Upper lobe of left lung (tissue), 6 donors: ENCODE measurements at regions not wholly inside any gene's neighbourhood (a gene's known extent, or its start where the extent isn't known, plus 50 kb on each side); places are given as distances from the start of the nearest gene placed in this dataset.

ENCODE experiments used
- ATAC-seq, 2 donors: fragments of 200-7000 bp; cut with Tn5 transposase; one replicate each; pipeline ENCODE4 v1.9.1; 2022; ENCODE audit warnings: mild to moderate bottlenecking in 2 of 2, moderate library complexity in 2 of 2; ENCODE audit not compliant: low FRiP score in 2 of 2
- DNase-seq, 2 donors: peaks; one replicate each; pipeline ENCODE4 v3.0.0-alpha.2; 2019 to 2020
- H3K27ac ChIP-seq, 4 donors: fragments of 200-600 bp; sonication (generic); one replicate each; pipeline ENCODE4 v1.5.1; 2016 to 2019
- H3K27me3 ChIP-seq, 4 donors: fragments of 200-600 bp; sonication (generic); one replicate each; pipeline ENCODE4 v1.5.1; 2017 to 2019
- H3K36me3 ChIP-seq, 4 donors: fragments of 200-600 bp; sonication (generic); one replicate each; pipeline ENCODE4 v1.5.1; 2016 to 2019
- H3K4me1 ChIP-seq, 4 donors: fragments of 200-600 bp; sonication (generic); one replicate each; pipeline ENCODE4 v1.5.1; 2018 to 2019
- H3K4me3 ChIP-seq, 4 donors: fragments of 200-600 bp; sonication (generic); one replicate each; pipeline ENCODE4 v1.5.1; 2017 to 2019; ENCODE audit warnings: mild to moderate bottlenecking in 2 of 4, moderate library complexity in 1 of 4
- H3K9me3 ChIP-seq, 4 donors: fragments of 200-600 bp; sonication (generic); one replicate each; pipeline ENCODE4 v1.5.1; 2018 to 2019
- CTCF ChIP-seq, 6 experiments: fragments of 450-650 bp in 4 of 6; fragments of 200-600 bp in 2 of 6; sonication (generic) in 2 of 6; IDR thresholded peaks; one replicate each; pipeline ENCODE4 v1.5.1; 2016 to 2019; ENCODE audit warnings: antibody characterized with exemption in 6 of 6
- EP300 ChIP-seq, 4 donors: sonication (generic); formaldehyde crosslinking; IDR thresholded peaks; one replicate each; pipeline ENCODE4 v1.5.1; 2017; ENCODE audit warnings: antibody characterized with exemption in 4 of 4, control low read depth in 2 of 4
- POLR2A ChIP-seq, 4 donors: fragments of 450-650 bp; IDR thresholded peaks; one replicate each; pipeline ENCODE4 v1.5.1; 2016 to 2017; ENCODE audit warnings: antibody characterized with exemption in 4 of 4, mild to moderate bottlenecking in 2 of 4
- POLR2AphosphoS5 ChIP-seq, 2 donors: sonication (generic); formaldehyde crosslinking; IDR thresholded peaks; one replicate each; pipeline ENCODE4 v1.5.1; 2017; ENCODE audit warnings: antibody characterized with exemption in 2 of 2
- WGBS, 2 donors: methylation state at CpG; one replicate each; pipeline ENCODE4 v1.1.5; 2017 to 2018; 5-methylcytosine and 5-hydroxymethylcytosine counted together
- donor health status: DM: no; HTN: no; CAD: no; lungs with moderate emphysema.
- donor health status: DM: no; HTN: yes; CAD: no; lungs with severe emphysema.

DNA sequence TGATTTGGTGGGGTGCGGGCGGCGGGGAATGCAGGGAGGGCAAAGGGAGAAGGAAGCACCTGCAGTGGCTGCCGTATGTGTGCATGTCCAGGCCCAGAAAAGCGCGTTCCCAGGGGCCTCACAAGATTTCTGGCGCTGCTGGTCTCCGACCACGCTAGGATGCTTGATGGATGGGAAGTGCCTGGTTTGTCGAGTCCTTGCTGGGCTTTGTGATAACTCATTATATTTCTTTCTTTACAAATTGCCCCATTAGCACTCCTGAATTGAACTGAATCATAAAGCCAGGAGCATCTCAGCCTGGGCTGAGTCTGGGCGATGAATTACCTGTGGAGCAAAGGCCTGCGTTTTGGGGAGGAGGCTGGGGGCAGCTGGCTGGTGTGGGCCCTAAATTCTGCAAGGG is 69.2 kb upstream of the LMO1 start:
- Histone ChIP-seq H3K27me3 (no peaks in the 10 kb centered on the region), H3K9me3 (no peaks in the 10 kb centered on the region), H3K27ac (no peak overlapping the region), H3K4me1 (peaks cover 6 to 13% (median 8%) of the 10 kb centered on the region in 4 donors), H3K4me3 (no peak overlapping the region), H3K36me3 (no peaks in the 10 kb centered on the region)
- TF ChIP-seq CTCF (IDR thresholded peaks at IDR 0.05) (no peak), POLR2AphosphoS5 (IDR thresholded peaks at IDR 0.05) (no peak), POLR2A (IDR thresholded peaks at IDR 0.05) (no peak), EP300 (IDR thresholded peaks at IDR 0.05) (no peak)
- DNase-seq: no peak
- no peak for ATAC-seq
- 62 to 82% methylated on average over 12 of the region's 12 CpGs for WGBS, 2 donors

GRCh38 chr11:8332196-8332595 is 68.5 kb upstream of the LMO1 start:
- H3K27me3 ChIP-seq: no peaks in the 10 kb centered on the region
- WGBS, 2 donors: 74% methylated on average over 4 of the region's 4 CpGs; no CpG with 5 or more reads in 1 of the 2 donors
- ATAC-seq (peak in 1 of 2 donors; percentile 41), DNase-seq (peak in 1 of 2 donors; percentile 30)
- no peaks in the 10 kb centered on the region for H3K36me3 ChIP-seq
- no peaks in the 10 kb centered on the region for H3K9me3 ChIP-seq
- H3K27ac ChIP-seq: no peak overlapping the region
- peaks cover 6 to 13% (median 8%) of the 10 kb centered on the region in 4 donors for H3K4me1 ChIP-seq
- TF ChIP-seq POLR2A (IDR thresholded peaks at IDR 0.05): no peak
- no peak for TF ChIP-seq POLR2AphosphoS5 (IDR thresholded peaks at IDR 0.05)
- no peak for TF ChIP-seq EP300 (IDR thresholded peaks at IDR 0.05)
- no peak for TF ChIP-seq CTCF (IDR thresholded peaks at IDR 0.05)
- no peak overlapping the region for H3K4me3 ChIP-seq

DNA sequence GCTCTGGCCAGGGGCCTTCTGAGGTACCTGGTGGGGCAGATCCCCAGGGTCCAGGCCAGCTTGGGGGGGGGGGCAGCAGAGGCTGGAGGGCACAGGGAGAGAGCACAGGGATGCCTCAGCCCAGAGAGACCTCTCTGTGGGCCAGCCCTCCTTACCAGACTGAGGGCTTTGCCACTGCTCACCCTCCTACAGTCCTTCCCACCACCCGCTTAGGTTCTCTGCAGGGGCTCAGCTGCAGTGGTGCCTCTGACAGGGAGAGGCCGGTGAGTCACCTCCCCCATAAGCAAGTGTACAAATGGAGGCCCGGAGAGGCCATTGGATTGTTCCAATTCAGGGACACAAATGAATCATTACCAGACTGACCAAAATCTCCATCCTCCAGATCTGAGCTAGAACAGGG is 68.1 kb upstream of the LMO1 start:
- no peak for DNase-seq
- Histone ChIP-seq H3K27me3 (no peaks in the 10 kb centered on the region), H3K4me1 (peaks cover 6 to 13% (median 8%) of the 10 kb centered on the region in 4 donors), H3K36me3 (no peaks in the 10 kb centered on the region), H3K27ac (no peak overlapping the region), H3K4me3 (no peak overlapping the region), H3K9me3 (no peaks in the 10 kb centered on the region)
- ATAC-seq: no peak
- TF ChIP-seq EP300 (IDR thresholded peaks at IDR 0.05): no peak
- TF ChIP-seq POLR2A (IDR thresholded peaks at IDR 0.05): no peak
- TF ChIP-seq POLR2AphosphoS5 (IDR thresholded peaks at IDR 0.05): no peak
- TF ChIP-seq CTCF (IDR thresholded peaks at IDR 0.05): no peak
- 76 to 83% methylated on average over 2 to 3 of the region's 3 CpGs for WGBS, 2 donors

DNA sequence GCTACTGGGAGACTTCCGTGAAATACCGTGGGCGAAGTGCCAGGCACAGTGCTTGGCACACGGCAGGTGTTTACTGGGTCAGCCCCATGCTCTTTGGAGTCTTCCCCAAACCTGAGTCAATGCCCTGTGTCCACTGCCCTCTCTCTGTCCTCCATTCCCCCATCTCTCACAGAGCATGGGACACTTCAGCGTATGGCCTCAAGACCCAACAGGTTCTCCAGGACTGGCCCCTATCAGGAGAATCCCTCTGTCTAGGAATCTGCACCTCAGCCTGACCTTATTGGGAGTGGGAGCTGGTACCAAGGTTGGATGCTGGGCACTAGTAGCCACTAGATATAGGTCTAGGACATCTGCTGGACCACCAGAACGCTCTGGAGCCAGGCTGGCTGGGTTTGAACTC is 67.2 kb upstream of the LMO1 start:
- no peaks in the 10 kb centered on the region for H3K36me3 ChIP-seq
- no peak overlapping the region for H3K4me3 ChIP-seq
- no peak for ATAC-seq
- TF ChIP-seq POLR2AphosphoS5 (IDR thresholded peaks at IDR 0.05) (no peak), POLR2A (IDR thresholded peaks at IDR 0.05) (no peak), EP300 (IDR thresholded peaks at IDR 0.05) (no peak), CTCF (IDR thresholded peaks at IDR 0.05) (no peak)
- H3K27ac ChIP-seq: no peak overlapping the region
- H3K4me1 ChIP-seq: peaks cover 6 to 13% (median 8%) of the 10 kb centered on the region in 4 donors
- no peaks in the 10 kb centered on the region for H3K27me3 ChIP-seq
- WGBS, 2 donors: 86 to 93% methylated on average over 1 to 6 of the region's 6 CpGs
- no peaks in the 10 kb centered on the region for H3K9me3 ChIP-seq
- no peak for DNase-seq

DNA sequence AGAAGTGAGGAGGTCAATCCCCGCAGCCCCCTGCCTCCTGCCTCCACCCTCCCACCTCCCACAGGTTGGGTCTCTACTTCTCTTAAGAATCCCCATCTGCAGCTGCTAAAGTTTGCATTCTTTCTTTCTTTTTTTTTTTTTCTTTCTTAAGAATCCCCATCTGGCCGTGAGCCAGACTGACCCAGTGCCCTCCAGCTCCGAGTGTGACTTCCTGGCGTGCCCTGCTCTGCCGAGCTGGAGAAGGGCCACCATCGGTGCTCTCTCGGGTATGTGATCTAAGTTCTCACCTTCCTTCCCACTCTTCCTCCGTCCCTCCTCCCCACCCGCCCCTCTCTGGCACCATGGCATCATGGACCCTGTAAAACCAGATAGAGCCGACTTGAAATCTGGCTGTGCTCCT is 66.7 kb upstream of the LMO1 start:
- no peak overlapping the region for H3K4me3 ChIP-seq
- H3K27me3 ChIP-seq: no peaks in the 10 kb centered on the region
- no peaks in the 10 kb centered on the region for H3K36me3 ChIP-seq
- WGBS, 2 donors: 32 to 33% methylated on average over 10 of the region's 10 CpGs
- ATAC-seq: no peak
- no peak for DNase-seq
- no peak for TF ChIP-seq POLR2A (IDR thresholded peaks at IDR 0.05)
- no peak for TF ChIP-seq POLR2AphosphoS5 (IDR thresholded peaks at IDR 0.05)
- no peak for TF ChIP-seq EP300 (IDR thresholded peaks at IDR 0.05)
- TF ChIP-seq CTCF (IDR thresholded peaks at IDR 0.05): no peak
- no peak overlapping the region for H3K27ac ChIP-seq
- no peaks in the 10 kb centered on the region for H3K9me3 ChIP-seq
- peaks cover 6 to 13% (median 8%) of the 10 kb centered on the region in 4 donors for H3K4me1 ChIP-seq
